ENCODE measurements at regions not wholly inside any gene's neighbourhood (a gene's known extent, or its start where the extent isn't known, plus 50 kb on each side); places are given as distances from the start of the nearest gene placed in this dataset.

DNA sequence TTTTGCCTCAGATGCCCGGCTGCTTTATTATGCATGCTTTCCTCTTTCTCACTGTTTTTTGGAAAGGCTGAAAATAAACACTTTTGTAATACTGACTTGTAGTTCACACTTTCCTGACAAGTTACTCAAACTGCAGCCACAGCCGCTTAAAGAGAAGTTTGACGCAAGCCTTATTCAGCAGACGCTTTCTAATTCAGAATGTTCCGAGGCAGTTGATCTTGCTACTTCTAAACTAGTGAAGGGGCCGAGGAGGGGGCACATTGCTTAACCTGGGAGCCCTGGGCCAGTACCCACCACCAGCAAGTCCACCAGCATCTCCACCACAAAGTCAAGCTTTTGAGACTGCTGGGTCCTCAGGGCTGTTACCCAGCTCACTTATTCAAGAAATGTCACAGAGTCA is 71.8 kb upstream of the SPRED2 start:
- H3K27ac Mint-ChIP-seq: no peak overlapping the region
- peaks cover 2% of the 10 kb centered on the region for H3K4me1 Mint-ChIP-seq
- peaks cover 4% of the 10 kb centered on the region for H3K9me3 Mint-ChIP-seq
- H3K36me3 Mint-ChIP-seq: no peaks in the 10 kb centered on the region
- TF ChIP-seq, protein P1, sequence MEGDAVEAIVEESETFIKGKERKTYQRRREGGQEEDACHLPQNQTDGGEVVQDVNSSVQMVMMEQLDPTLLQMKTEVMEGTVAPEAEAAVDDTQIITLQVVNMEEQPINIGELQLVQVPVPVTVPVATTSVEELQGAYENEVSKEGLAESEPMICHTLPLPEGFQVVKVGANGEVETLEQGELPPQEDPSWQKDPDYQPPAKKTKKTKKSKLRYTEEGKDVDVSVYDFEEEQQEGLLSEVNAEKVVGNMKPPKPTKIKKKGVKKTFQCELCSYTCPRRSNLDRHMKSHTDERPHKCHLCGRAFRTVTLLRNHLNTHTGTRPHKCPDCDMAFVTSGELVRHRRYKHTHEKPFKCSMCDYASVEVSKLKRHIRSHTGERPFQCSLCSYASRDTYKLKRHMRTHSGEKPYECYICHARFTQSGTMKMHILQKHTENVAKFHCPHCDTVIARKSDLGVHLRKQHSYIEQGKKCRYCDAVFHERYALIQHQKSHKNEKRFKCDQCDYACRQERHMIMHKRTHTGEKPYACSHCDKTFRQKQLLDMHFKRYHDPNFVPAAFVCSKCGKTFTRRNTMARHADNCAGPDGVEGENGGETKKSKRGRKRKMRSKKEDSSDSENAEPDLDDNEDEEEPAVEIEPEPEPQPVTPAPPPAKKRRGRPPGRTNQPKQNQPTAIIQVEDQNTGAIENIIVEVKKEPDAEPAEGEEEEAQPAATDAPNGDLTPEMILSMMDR (IDR thresholded peaks at IDR 0.05; ENCODE audit: unreplicated experiment): no peak
- H3K4me3 Mint-ChIP-seq: no peak overlapping the region
- DNase-seq (ENCODE audit: low spot score in 2 of 2, unreplicated experiment in 2 of 2): no peak
- H3K27me3 Mint-ChIP-seq (ENCODE audit: low read depth): peaks cover 7% of the 10 kb centered on the region

DNA sequence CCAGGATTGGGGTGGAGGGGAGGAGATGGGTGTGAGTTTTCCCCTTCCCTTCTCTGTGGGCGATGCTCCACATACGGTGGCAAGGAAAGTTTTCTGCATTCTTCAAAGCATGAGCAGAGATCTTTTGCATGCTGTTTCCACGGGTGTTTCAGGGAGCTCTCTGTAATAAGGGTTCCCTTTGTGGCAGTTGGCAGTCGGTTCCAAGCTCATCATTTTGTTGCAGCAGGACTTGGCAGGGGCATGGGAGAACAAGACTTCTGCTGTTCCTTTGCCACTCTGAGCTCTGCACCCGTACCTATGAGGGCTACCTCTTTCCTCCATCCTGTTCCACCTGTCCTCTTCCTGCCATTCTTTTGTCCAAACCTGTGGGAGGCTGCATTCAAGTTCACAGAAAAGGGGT is 71.3 kb upstream of the SPRED2 start:
- no peak for DNase-seq (ENCODE audit: low spot score in 2 of 2, unreplicated experiment in 2 of 2)
- H3K27ac Mint-ChIP-seq: no peak overlapping the region
- peaks cover 2% of the 10 kb centered on the region for H3K4me1 Mint-ChIP-seq
- H3K27me3 Mint-ChIP-seq (ENCODE audit: low read depth): peaks cover 7% of the 10 kb centered on the region
- H3K36me3 Mint-ChIP-seq: no peaks in the 10 kb centered on the region
- no peak overlapping the region for H3K4me3 Mint-ChIP-seq
- peaks cover 4% of the 10 kb centered on the region for H3K9me3 Mint-ChIP-seq
- TF ChIP-seq, protein P1 (IDR thresholded peaks at IDR 0.05; ENCODE audit: unreplicated experiment): no peak

DNA sequence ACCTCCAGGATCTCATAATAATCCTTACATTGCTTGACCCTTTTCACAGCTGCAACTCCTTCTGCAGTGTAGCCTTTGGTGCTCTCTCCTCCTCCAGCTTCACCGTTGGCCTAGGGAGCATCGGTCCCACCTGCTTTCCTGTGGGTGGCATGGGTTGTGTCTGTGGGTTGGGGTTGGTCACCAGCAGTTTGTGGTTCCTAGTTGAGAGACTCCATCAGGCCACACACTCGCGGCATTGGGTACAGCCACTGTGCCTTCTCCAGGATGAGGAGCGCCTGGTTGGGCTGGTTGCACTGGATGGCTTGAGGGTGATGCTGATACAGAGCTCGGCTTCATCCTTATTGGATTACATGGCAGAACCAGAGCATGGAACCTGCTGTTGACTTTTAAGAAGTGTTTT is 69.4 kb upstream of the SPRED2 start:
- peaks cover 2% of the 10 kb centered on the region for H3K4me1 Mint-ChIP-seq
- no peak for DNase-seq (ENCODE audit: low spot score in 2 of 2, unreplicated experiment in 2 of 2)
- no peaks in the 10 kb centered on the region for H3K36me3 Mint-ChIP-seq
- H3K9me3 Mint-ChIP-seq: no peaks in the 10 kb centered on the region
- TF ChIP-seq, protein P1 (IDR thresholded peaks at IDR 0.05; ENCODE audit: unreplicated experiment): no peak
- peaks cover 9% of the 10 kb centered on the region for H3K27me3 Mint-ChIP-seq (ENCODE audit: low read depth)
- H3K27ac Mint-ChIP-seq: no peak overlapping the region
- no peak overlapping the region for H3K4me3 Mint-ChIP-seq

DNA sequence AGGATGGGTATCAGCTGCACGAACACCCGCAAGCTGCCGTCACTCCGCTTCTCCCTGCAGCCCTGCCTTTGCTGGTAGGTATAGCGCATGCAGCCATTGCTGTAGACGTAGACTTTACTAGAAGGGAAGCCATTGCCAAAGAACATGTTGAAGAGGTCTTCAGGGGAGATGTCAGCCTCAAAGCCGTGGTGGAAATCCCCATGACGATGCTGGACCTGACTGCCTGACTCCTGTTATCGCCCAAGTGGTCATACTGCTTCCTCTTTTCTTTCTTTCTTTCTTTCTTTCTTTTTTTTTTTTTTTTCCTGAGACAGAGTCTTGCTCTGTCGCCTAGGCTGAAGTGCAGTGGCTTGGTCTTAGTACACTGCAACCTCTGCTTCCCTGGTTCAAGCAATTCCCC is 68.7 kb upstream of the SPRED2 start:
- no peaks in the 10 kb centered on the region for H3K9me3 Mint-ChIP-seq

DNA sequence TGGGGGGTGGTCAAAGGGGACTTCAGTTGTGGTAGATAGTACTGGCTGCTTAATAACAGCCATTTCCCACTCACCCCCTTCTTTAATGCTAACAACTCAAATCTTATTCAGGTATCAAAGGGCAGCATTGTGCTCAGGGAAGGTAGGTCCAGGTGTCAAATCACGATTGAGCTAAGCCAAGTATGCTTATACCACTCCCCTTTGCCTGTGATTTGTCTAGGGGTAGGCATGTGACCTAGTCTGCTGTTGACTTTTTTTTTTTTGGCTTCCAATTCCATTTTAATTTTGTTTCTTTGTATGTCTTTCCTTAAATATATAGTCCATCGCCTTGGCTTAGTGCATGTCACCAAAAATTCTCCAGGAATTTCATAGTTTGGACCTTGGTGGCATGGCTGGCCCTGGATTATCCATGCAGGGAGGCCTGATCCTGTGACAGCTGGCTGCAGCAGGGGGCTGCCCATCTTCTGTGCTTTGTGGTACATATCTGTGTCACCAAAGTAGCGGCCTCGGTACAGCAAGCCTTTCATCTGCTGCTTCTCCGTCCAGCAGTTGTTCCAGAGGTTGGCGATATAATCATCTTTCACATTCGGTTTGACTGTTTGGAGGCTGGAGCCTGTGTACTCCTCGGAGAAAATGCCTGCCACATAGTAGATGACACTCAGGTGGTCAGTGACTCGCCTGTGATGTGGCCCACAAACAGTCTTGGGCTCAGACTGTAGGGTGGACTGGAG is 68.1 kb upstream of the SPRED2 start:
- Mint-ChIP-seq H3K36me3 (no peaks in the 10 kb centered on the region), H3K9me3 (no peaks in the 10 kb centered on the region), H3K27ac (no peak overlapping the region), H3K4me3 (no peak overlapping the region), H3K4me1 (peaks cover 4% of the 10 kb centered on the region), H3K27me3 (ENCODE audit: low read depth) (peaks cover 9% of the 10 kb centered on the region)
- TF ChIP-seq, protein P1 (IDR thresholded peaks at IDR 0.05; ENCODE audit: unreplicated experiment): no peak
- no peak for DNase-seq (ENCODE audit: low spot score in 2 of 2, unreplicated experiment in 2 of 2)

More for the DNA sequence above, 68.7 kb upstream of the SPRED2 start:
- Mint-ChIP-seq H3K4me3 (no peak overlapping the region), H3K27me3 (ENCODE audit: low read depth) (peaks cover 9% of the 10 kb centered on the region), H3K4me1 (peaks cover 2% of the 10 kb centered on the region), H3K27ac (no peak overlapping the region), H3K36me3 (no peaks in the 10 kb centered on the region)
- DNase-seq (ENCODE audit: low spot score in 2 of 2, unreplicated experiment in 2 of 2): no peak
- TF ChIP-seq, protein P1 (IDR thresholded peaks at IDR 0.05; ENCODE audit: unreplicated experiment): no peak

All from mesothelial cell of epicardium (in vitro differentiated cells).